HFFc6 (cell line): ENCODE measurements at regions not wholly inside any gene's neighbourhood (a gene's known extent, or its start where the extent isn't known, plus 50 kb on each side); places are given as distances from the start of the nearest gene placed in this dataset.

Experiments
- DNase-seq: peaks from one replicate; pipeline ENCODE4 v3.0.0-alpha.2; 2018
- H3K27ac Mint-ChIP-seq: 2 replicates; pipeline ENCODE4 v1.8.0; 2020; ENCODE audit warnings: mild to moderate bottlenecking, mixed read lengths
- H3K27me3 Mint-ChIP-seq: 2 replicates; pipeline ENCODE4 v1.8.0; 2021; ENCODE audit warnings: mild to moderate bottlenecking, moderate library complexity, mixed read lengths; ENCODE audit not compliant: insufficient read depth
- H3K36me3 Mint-ChIP-seq: 2 replicates; pipeline ENCODE4 v1.8.0; 2021; ENCODE audit warnings: low read depth, mixed read lengths
- H3K4me1 Mint-ChIP-seq: 2 replicates; pipeline ENCODE4 v1.8.0; 2020; ENCODE audit warnings: low read depth, mixed read lengths
- H3K4me3 Mint-ChIP-seq: 2 replicates; pipeline ENCODE4 v1.8.0; 2020; ENCODE audit warnings: mild to moderate bottlenecking, moderate library complexity, mixed read lengths
- H3K9me3 Mint-ChIP-seq: 2 replicates; pipeline ENCODE4 v1.8.0; 2020; ENCODE audit warnings: mild to moderate bottlenecking, mixed read lengths
- TF ChIP-seq, protein P1 (sequence below): fragments of 200-600 bp; sonication (generic); IDR thresholded peaks from 2 replicates; pipeline ENCODE4 v1.5.0; 2021; ENCODE audit warnings: antibody characterized with exemption, mild to moderate bottlenecking

DNA sequence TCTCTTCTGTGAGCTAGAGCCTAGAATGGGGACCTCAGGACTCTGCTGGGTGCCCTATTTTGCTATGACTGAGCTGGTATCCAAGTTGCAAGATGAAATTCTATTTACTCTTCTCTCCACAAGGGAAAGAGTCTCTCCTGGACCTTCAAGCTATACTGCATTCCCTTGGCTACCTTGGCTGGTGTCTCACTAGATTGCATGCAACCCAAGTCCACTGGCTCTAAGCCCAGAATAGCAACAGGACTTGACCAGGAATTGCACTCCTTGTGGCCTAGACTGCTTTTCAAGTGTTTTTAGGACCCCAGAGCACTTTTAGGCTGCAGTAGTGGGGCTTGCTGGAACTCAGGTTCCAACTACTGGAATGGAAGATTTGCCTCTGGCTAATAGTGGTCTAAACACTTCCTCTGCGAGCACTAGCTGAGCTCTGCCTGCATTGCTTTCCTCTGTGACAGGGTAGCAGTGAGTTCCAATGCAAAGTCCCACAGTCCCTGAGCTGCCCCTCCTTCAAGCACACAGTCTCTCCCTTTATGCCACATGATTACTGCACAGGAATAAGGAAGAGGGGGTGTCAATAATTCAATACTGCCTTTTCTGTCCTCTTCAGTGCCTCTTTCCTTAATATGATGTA, 1009.1 kb upstream of the FLRT2 start:
- H3K9me3 Mint-ChIP-seq: peaks cover 2% of the 10 kb centered on the region; the same call in 1 of the 2 replicates
- no peaks in the 10 kb centered on the region for H3K36me3 Mint-ChIP-seq
- TF ChIP-seq, protein P1, sequence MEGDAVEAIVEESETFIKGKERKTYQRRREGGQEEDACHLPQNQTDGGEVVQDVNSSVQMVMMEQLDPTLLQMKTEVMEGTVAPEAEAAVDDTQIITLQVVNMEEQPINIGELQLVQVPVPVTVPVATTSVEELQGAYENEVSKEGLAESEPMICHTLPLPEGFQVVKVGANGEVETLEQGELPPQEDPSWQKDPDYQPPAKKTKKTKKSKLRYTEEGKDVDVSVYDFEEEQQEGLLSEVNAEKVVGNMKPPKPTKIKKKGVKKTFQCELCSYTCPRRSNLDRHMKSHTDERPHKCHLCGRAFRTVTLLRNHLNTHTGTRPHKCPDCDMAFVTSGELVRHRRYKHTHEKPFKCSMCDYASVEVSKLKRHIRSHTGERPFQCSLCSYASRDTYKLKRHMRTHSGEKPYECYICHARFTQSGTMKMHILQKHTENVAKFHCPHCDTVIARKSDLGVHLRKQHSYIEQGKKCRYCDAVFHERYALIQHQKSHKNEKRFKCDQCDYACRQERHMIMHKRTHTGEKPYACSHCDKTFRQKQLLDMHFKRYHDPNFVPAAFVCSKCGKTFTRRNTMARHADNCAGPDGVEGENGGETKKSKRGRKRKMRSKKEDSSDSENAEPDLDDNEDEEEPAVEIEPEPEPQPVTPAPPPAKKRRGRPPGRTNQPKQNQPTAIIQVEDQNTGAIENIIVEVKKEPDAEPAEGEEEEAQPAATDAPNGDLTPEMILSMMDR: no peak
- no peaks in the 10 kb centered on the region for H3K27me3 Mint-ChIP-seq
- H3K27ac Mint-ChIP-seq: no peak overlapping the region
- no peak for DNase-seq
- no peak overlapping the region for H3K4me3 Mint-ChIP-seq
- no peaks in the 10 kb centered on the region for H3K4me1 Mint-ChIP-seq

GRCh38 chr14:84523746-84524145, 1006.2 kb upstream of the FLRT2 start:
- no peak overlapping the region for H3K27ac Mint-ChIP-seq
- no peaks in the 10 kb centered on the region for H3K27me3 Mint-ChIP-seq
- H3K4me3 Mint-ChIP-seq: no peak overlapping the region
- H3K4me1 Mint-ChIP-seq: no peaks in the 10 kb centered on the region
- H3K36me3 Mint-ChIP-seq: no peaks in the 10 kb centered on the region
- H3K9me3 Mint-ChIP-seq: peaks cover 4% of the 10 kb centered on the region; the same call in 1 of the 2 replicates
- no peak for DNase-seq
- TF ChIP-seq, protein P1: no peak

DNA sequence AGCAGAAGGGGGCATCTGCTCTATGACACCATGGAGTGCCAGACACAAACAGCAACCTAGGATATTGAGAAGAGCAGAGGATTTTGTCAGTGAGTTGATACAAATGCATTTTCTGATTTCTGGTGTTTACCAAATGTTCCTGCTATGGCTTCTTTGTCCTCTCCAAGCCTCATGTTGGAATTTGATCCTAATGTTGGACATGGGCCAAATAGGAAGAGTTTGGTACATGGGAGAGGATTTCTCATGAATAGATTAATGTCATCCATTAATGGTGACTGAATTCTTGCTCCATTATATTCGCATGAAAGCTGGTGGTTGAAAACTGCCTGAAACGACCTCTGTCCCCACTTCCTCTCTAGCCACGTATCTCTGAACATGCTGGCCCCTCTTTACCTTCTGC, 1002.2 kb upstream of the FLRT2 start:
- H3K27me3 Mint-ChIP-seq: no peaks in the 10 kb centered on the region

DNA sequence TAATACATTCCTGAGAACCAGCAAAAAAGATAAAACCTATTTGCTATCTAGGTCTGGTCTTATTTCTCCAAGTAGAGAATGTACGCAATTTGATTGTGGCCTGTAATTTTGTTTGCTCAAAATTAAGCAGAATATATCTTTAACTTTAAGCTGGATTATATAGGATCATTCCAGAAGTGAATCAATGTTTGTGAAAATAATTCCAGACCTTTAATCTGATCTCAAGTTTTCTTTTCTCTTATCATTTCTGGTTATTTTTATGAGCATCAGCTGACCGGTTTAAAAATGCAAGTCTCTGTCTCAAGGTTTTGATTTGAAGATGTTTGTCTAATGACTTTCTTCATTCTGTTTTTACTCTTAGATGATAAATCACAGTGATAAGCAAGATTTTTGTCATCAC, 997.9 kb upstream of the FLRT2 start:
- no peak overlapping the region for H3K4me3 Mint-ChIP-seq
- H3K27me3 Mint-ChIP-seq: peaks cover 4% of the 10 kb centered on the region; the same call in 1 of the 2 replicates
- no peaks in the 10 kb centered on the region for H3K9me3 Mint-ChIP-seq
- no peak for DNase-seq
- H3K27ac Mint-ChIP-seq: no peak overlapping the region
- H3K4me1 Mint-ChIP-seq: no peaks in the 10 kb centered on the region
- TF ChIP-seq, protein P1: no peak
- H3K36me3 Mint-ChIP-seq: no peaks in the 10 kb centered on the region

More for the DNA sequence above, 1002.2 kb upstream of the FLRT2 start:
- DNase-seq: no peak
- no peak overlapping the region for H3K27ac Mint-ChIP-seq
- no peaks in the 10 kb centered on the region for H3K4me1 Mint-ChIP-seq
- H3K36me3 Mint-ChIP-seq: no peaks in the 10 kb centered on the region
- TF ChIP-seq, protein P1: no peak
- H3K4me3 Mint-ChIP-seq: no peak overlapping the region
- peaks cover 4% of the 10 kb centered on the region; the same call in 1 of the 2 replicates for H3K9me3 Mint-ChIP-seq

DNA sequence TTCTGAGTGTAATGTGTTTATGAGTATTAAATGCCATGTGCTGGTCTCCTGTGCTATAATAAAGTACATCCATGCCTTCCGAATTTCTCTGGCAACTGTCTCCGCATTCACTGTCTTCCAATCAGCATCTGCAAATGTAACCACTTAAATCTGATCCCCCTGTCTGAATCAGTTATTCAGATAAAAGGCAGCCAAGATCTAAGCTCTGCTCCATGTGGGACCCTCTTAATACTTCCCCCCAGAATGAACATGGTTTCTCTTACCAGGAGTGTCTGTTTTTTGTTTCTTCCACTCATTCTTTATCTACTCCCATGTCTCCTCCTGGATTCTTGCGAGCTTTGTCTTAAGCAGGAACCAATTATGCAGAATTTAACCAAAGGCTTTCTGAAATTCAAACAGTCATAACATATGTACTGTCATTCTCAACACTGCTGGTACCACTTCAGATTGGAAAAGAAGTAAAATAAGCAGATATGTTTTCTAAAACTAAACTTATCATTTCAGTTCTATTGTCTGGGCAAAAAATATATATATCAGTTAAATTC, 996.7 kb upstream of the FLRT2 start:
- TF ChIP-seq, protein P1: no peak
- Mint-ChIP-seq H3K9me3 (no peaks in the 10 kb centered on the region), H3K27me3 (peaks cover 4% of the 10 kb centered on the region; the same call in 1 of the 2 replicates), H3K36me3 (no peaks in the 10 kb centered on the region), H3K4me3 (no peak overlapping the region), H3K27ac (no peak overlapping the region), H3K4me1 (no peaks in the 10 kb centered on the region)
- DNase-seq: no peak
